A673 (cell line): ENCODE measurements at regions not wholly inside any gene's neighbourhood (a gene's known extent, or its start where the extent isn't known, plus 50 kb on each side); places are given as distances from the start of the nearest gene placed in this dataset.

ENCODE experiments used
- EZH2 ChIP-seq: fragments of 200-600 bp; sonication (generic); IDR thresholded peaks from 2 replicates; pipeline ENCODE4 v1.6.1; 2017; ENCODE audit warnings: borderline replicate concordance, low read depth, mild to moderate bottlenecking, mixed read lengths, antibody characterized with exemption, low read length; ENCODE audit not compliant: poor library complexity, severe bottlenecking
- TF ChIP-seq, protein P1 (sequence below): fragments of 300-800, 200-600 bp; sonication (generic); conservative IDR thresholded peaks from 2 replicates; pipeline ENCODE4 v1.5.1; 2017; ENCODE audit warnings: low read depth, mild to moderate bottlenecking, antibody characterized with exemption, low read length, moderate library complexity, mixed read lengths

DNA sequence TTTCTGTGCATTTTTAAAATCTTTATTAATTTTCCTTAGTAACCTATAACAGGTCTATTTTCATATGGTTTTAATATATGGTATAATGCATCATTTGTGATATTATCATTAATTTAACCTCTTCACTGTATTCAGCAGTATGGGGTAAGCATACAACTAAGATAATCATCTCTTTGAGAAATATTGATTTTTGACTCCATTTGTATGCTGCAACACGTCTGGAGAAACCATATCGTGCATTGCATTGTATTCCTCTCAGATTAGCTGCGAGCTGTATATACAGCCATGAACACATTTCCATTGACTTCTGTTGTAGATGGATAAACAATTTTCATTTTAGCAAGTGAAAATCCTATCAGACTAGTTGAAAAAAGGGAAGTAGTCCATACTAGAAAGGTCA is 2275.8 kb upstream of the PCDH20 start:
- TF ChIP-seq, protein P1, sequence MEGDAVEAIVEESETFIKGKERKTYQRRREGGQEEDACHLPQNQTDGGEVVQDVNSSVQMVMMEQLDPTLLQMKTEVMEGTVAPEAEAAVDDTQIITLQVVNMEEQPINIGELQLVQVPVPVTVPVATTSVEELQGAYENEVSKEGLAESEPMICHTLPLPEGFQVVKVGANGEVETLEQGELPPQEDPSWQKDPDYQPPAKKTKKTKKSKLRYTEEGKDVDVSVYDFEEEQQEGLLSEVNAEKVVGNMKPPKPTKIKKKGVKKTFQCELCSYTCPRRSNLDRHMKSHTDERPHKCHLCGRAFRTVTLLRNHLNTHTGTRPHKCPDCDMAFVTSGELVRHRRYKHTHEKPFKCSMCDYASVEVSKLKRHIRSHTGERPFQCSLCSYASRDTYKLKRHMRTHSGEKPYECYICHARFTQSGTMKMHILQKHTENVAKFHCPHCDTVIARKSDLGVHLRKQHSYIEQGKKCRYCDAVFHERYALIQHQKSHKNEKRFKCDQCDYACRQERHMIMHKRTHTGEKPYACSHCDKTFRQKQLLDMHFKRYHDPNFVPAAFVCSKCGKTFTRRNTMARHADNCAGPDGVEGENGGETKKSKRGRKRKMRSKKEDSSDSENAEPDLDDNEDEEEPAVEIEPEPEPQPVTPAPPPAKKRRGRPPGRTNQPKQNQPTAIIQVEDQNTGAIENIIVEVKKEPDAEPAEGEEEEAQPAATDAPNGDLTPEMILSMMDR = no peak
- TF ChIP-seq EZH2 = no peak
